Bronchial epithelial cell (primary cell): ENCODE measurements at regions not wholly inside any gene's neighbourhood (a gene's known extent, or its start where the extent isn't known, plus 50 kb on each side); places are given as distances from the start of the nearest gene placed in this dataset.

ENCODE experiments used
- DNase-seq: peaks from one replicate; pipeline ENCODE4 v3.0.0-alpha.2; 2010; ENCODE audit warnings: low read depth
- FAIRE-seq: peaks from 2 replicates; lab custom pipeline; 2011; peaks lifted over from hg19 to GRCh38; lab: Jason Lieb, UNC
- H3K27me3 ChIP-seq: 2 replicates; pipeline ENCODE4 v1.5.1; 2011; ENCODE audit warnings: low read length; ENCODE audit not compliant: control insufficient read depth, insufficient read depth
- H3K36me3 ChIP-seq: 2 replicates; pipeline ENCODE4 v1.5.1; 2011; ENCODE audit warnings: low read length; ENCODE audit not compliant: control insufficient read depth, insufficient read depth
- H3K4me3 ChIP-seq: 2 replicates; pipeline ENCODE4 v1.5.1; 2011; ENCODE audit warnings: mild to moderate bottlenecking, low read depth, low read length, control low read depth
- TF ChIP-seq, protein P1 (sequence below): IDR thresholded peaks from 2 replicates; pipeline ENCODE4 v1.5.1; 2011; ENCODE audit warnings: mild to moderate bottlenecking, moderate library complexity, low read length, control low read depth, inconsistent platforms; ENCODE audit not compliant: insufficient read depth, severe bottlenecking

- Histone ChIP-seq H3K27me3 (peaks cover 7% of the 10 kb centered on the region), H3K36me3 (no peaks in the 10 kb centered on the region), H3K4me3 (no peak overlapping the region)
- FAIRE-seq (no peak), DNase-seq (no peak)
- TF ChIP-seq, protein P1, sequence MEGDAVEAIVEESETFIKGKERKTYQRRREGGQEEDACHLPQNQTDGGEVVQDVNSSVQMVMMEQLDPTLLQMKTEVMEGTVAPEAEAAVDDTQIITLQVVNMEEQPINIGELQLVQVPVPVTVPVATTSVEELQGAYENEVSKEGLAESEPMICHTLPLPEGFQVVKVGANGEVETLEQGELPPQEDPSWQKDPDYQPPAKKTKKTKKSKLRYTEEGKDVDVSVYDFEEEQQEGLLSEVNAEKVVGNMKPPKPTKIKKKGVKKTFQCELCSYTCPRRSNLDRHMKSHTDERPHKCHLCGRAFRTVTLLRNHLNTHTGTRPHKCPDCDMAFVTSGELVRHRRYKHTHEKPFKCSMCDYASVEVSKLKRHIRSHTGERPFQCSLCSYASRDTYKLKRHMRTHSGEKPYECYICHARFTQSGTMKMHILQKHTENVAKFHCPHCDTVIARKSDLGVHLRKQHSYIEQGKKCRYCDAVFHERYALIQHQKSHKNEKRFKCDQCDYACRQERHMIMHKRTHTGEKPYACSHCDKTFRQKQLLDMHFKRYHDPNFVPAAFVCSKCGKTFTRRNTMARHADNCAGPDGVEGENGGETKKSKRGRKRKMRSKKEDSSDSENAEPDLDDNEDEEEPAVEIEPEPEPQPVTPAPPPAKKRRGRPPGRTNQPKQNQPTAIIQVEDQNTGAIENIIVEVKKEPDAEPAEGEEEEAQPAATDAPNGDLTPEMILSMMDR, result no peak
Observed at GRCh38 chr15:66621491-66622467, 56.0 kb upstream of the LCTL start.

GRCh38 chr15:66622591-66623022 lies 56.8 kb upstream of the LCTL start:
- TF ChIP-seq, protein P1, result no peak
- no peaks in the 10 kb centered on the region for H3K36me3 ChIP-seq
- DNase-seq (no peak), FAIRE-seq (no peak)
- H3K27me3 ChIP-seq, result peaks cover 7% of the 10 kb centered on the region
- H3K4me3 ChIP-seq, result no peak overlapping the region

DNA sequence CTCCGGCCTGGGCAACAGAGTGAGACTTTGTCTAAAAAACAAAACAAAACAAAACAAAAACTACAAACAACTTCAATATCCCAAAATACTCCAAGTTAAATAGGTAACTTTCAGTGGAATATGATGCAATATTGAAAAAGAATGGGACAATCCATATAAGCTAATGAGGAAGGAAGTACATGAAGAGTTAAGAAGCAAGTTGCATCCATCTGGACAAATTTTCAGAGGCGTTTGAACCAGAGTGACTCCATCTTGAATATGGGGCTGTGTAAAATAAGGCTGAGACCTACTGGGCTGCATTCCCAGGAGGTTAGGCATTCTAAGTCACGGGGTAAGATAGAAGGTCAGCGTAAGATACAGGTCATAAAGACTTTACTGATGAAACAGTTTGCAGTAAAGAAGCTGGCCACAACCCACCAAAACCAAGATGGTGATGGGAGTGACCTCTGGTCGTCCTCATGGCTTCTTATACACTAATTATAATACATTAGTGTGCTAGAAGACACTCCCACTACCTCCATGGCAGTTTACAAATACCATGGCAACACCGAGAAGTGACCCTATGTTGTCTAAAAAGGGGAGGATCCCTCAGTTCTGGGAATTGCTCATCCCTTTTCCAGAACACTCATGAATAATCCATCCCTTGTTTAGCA lies 58.1 kb upstream of the LCTL start:
- TF ChIP-seq, protein P1, result no peak
- H3K27me3 ChIP-seq, result peaks cover 7% of the 10 kb centered on the region
- H3K36me3 ChIP-seq, result no peaks in the 10 kb centered on the region
- DNase-seq (no peak), FAIRE-seq (no peak)
- H3K4me3 ChIP-seq, result no peak overlapping the region

- TF ChIP-seq, protein P1, result no peak
- DNase-seq (no peak), FAIRE-seq (no peak)
- Histone ChIP-seq H3K36me3 (no peaks in the 10 kb centered on the region), H3K4me3 (no peak overlapping the region), H3K27me3 (peaks cover 7% of the 10 kb centered on the region)
Observed at GRCh38 chr15:66625531-66625930, 59.7 kb upstream of the LCTL start.

- TF ChIP-seq, protein P1, result no peak
- Histone ChIP-seq H3K4me3 (no peak overlapping the region), H3K27me3 (peaks cover 7% of the 10 kb centered on the region), H3K36me3 (no peaks in the 10 kb centered on the region)
- DNase-seq, result peak; percentile 50
- FAIRE-seq, result no peak
Observed at GRCh38 chr15:66625974-66626373, 60.2 kb upstream of the LCTL start.
